ENCODE measurements at regions not wholly inside any gene's neighbourhood (a gene's known extent, or its start where the extent isn't known, plus 50 kb on each side); places are given as distances from the start of the nearest gene placed in this dataset.

GRCh38 chr4:155445306-155445705 is 68.5 kb upstream of the MAP9 start:
- TF ChIP-seq, protein P1, sequence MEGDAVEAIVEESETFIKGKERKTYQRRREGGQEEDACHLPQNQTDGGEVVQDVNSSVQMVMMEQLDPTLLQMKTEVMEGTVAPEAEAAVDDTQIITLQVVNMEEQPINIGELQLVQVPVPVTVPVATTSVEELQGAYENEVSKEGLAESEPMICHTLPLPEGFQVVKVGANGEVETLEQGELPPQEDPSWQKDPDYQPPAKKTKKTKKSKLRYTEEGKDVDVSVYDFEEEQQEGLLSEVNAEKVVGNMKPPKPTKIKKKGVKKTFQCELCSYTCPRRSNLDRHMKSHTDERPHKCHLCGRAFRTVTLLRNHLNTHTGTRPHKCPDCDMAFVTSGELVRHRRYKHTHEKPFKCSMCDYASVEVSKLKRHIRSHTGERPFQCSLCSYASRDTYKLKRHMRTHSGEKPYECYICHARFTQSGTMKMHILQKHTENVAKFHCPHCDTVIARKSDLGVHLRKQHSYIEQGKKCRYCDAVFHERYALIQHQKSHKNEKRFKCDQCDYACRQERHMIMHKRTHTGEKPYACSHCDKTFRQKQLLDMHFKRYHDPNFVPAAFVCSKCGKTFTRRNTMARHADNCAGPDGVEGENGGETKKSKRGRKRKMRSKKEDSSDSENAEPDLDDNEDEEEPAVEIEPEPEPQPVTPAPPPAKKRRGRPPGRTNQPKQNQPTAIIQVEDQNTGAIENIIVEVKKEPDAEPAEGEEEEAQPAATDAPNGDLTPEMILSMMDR (IDR thresholded peaks at IDR 0.05), result no peak
- no peak for TF ChIP-seq POLR2A (IDR thresholded peaks at IDR 0.05)
